Stimulated activated CD4-positive, alpha-beta T cell treated with anti-CD3 and anti-CD28 coated beads, Interleukin-2, amount 100 ng/mL, for 4 hours (primary cell): ENCODE measurements at regions not wholly inside any gene's neighbourhood (a gene's known extent, or its start where the extent isn't known, plus 50 kb on each side); places are given as distances from the start of the nearest gene placed in this dataset.
"Not testable (repeated sequence)": the region's sequence is repeated elsewhere in the genome, so short reads cannot be mapped to it uniquely, and the experiment has no call there.

Experiments
- DNase-seq: peaks from one replicate; pipeline ENCODE4 v3.0.0-alpha.2; 2020; ENCODE audit warnings: low read depth

DNA sequence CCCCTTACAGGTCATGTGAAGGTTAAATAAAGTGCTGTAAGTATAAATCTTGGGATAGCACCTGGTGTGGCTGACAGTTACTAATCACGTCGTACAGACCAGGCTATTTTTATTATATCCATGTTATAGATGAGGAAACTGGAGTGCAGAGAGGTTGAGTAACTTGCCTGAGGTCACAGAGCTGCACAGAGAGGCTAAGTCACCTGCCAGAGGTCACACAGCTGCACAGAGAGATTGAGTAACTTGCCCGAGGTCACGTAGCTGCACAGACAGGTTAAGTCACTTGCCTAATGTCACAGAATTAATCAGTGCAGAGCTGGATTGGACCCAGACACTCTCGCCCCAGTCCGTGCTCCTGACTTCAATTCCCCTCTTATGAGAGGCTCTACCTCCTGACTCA, 171.5 kb downstream of the NUP210 start:
- DNase-seq = no peak

DNA sequence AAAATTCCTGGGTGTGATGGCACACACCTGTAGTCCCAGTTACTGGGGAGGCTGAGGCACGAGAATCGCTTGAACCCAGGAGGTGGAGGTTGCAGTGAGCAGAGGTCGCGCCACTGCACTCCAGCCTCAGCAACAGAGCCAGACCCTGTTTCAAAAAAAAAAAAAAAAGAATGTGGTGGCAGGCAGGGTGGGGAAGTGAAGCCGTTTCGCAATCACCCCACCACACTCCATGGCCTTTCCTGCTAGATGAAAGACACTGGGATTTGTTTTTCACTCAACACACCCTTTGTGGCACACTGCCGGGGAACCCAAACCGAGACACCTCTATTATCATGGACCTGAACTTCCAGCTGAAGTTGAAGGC, 172.4 kb upstream of the IQSEC1 start:
- DNase-seq = no peak

GRCh38 chr3:13243586-13243985, 170.4 kb upstream of the IQSEC1 start:
- no peak for DNase-seq

DNA sequence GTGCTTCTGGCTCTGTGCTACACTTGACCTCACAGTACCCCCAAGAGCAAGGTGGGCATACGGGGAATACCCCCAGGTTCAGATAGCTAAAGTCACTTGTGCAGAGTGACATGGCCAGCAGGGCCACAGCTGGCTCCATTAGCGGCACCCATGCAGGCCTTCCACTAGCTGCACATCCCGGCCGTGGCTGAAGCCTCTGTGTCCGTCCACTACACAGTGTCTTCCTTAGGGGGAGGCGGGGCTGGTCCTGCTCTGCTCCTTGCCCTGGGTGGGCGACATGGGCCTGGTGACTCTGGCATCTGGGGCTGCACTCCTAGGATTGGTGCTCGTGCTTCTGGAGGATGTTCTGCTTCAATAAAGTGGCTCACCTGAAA, 169.1 kb upstream of the IQSEC1 start:
- no peak for DNase-seq

DNA sequence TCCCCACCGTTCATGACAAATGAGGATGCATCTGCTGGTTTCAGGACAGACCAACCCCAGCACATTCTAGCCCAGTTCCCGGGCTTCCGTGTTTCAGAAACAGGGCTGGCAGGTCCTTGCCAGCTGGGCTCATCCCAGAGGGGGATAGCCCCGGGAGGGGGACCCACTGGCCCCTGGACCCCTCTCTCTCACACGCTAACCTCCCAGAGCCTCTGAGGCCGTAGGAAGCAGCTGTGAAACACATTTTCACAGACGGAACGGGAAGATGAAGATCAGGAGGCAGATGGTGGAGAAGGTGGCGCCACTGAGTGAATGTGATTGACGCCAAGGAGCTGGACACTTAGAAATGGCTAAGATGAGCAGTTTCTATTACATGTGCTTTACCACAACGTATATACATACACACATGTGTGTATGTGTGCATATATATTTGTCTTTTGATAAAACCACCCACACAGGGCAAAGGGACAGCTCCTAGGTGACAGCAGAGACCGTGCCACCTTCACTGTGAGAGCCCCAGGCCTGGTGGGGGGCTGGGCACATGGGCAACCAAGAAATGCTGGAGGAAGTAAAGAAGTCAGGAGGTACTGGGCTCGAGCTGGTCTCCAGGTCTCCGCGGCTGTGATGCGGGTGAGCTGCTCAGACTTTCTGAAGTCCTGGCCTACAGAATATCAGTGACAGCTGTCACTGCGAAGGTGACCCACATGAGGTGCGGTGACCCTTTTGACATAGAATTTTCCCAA, 168.6 kb upstream of the IQSEC1 start:
- no peak for DNase-seq

- no peak for DNase-seq
These were observed 167.8 kb upstream of the IQSEC1 start for GRCh38 chr3:13240928-13241618.

- DNase-seq = no peak
These were observed 166.2 kb upstream of the IQSEC1 start for GRCh38 chr3:13239467-13239760.

GRCh38 chr3:13238687-13239466, 165.6 kb upstream of the IQSEC1 start:
- no peak for DNase-seq

DNA sequence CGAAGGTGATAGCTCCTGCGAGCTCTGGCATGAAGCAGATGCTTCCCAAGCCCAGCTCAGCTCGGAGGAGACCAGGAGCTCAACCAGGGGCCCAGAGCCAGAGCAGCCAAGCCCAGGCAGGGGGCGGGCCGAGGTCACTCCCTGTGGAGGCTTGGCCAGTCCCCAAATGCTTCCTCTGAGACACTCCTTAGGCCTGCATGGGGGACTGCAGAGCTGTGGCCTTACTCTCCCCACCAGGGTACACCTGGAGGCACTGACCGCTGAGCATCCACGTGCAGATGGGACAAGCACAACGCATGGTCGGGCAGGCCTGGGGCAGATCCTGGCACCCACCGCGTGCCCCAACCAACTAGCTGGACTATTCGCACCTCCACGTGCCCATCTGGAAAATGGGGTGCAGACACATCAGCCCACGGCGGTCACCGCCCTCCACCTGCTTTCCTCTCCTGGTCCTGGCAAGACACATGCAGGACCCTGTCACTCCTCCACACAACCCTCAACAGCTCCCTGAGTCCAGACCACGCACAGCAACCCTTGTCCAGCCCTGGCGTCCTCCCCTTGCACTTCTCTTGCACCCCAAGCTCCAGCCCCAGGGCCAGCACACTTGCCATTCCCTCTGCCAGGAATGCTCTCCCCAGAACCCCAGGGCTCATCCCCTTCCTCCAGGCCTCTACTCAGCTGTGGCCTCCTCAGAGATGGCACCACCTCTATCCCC, 164.7 kb upstream of the IQSEC1 start:
- no peak for DNase-seq

DNA sequence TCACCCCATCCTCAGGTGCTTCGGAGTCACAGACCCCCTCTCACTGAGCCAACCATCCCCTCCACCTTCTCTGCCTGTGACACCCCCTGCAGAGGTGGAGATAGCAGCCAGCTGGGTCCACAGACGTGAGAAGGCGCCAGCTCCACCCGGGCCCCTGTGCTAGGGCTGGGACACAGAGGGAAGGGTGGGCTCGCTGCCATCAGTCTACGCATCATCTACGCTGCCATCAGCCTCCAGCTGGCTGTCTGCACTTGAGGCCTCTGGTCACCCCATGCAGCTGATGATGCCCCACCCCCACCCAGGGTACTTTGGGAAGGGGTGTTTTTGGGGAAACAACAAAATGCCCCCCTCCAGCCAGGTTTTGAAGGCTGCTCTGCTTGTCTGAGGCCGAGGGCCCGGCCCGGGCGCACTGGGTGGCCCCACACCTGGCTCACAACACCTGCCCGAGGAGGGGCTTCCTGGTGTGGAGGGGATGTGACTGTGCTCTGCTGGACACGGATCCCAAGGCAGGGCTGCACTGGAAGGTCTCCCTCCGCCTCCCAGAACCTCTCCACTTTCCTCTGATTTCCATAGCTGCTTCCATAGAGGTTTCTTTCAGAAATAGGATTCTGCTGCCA, 163.4 kb upstream of the IQSEC1 start:
- DNase-seq = no peak

DNA sequence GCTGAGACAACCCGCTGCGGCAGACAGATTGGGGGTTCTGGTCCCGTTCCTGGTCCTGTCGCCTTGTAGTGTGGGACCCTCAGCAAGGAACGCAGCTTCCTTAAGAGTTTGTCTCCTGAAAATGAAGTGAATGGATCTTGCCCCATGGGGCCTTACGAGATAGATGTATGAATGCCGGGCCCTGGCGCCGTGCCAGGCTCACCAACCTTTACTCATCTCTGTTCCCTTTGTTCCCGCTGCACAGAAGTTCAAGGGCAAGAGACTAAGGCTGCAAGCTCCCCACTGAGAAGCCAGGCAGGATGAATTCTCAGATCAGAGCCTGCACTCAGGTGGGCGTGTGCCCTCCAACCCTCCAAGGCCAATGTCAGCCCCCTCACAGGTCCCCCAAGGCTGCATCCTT, 162.7 kb upstream of the IQSEC1 start:
- DNase-seq = no peak

DNA sequence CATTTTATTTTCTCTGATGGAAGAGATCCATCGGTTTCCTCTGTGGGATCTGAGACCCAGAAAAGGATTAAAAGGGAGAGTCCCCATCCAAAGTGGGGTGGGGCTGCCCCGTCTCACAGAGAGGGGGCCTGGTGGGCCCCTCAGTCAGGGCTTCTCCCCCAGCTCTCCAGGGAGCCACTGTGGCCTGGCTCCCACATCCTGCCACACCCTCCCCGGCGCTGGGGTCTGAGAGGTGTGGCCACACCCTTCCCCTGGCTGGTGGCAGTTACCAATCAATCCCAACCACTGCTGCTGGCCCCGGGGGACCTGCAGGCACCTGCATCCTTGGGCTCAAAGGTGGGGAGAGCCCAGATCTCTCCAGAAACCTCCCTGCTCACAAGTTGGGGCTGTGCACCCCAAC, 161.8 kb upstream of the IQSEC1 start:
- no peak for DNase-seq

DNA sequence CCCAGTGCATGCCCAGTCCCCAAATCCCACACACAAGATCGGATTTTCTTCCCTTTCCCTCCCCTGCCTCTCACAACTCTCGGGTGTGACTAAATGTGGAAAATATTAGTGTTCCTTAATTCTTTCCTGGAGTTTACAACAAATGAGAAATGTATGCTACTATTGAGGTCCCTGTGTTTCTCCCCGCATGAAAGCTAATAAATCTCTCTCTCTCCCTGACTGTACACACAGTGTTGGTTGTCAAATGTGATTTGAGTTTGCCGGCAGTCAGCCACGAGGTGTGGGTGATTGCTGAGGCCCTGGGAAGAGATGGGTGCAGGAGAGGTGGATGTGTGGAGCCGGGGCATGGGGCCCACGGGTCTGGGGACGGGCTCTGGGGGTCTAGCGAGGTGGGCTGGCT, 161.4 kb upstream of the IQSEC1 start:
- no peak for DNase-seq

DNA sequence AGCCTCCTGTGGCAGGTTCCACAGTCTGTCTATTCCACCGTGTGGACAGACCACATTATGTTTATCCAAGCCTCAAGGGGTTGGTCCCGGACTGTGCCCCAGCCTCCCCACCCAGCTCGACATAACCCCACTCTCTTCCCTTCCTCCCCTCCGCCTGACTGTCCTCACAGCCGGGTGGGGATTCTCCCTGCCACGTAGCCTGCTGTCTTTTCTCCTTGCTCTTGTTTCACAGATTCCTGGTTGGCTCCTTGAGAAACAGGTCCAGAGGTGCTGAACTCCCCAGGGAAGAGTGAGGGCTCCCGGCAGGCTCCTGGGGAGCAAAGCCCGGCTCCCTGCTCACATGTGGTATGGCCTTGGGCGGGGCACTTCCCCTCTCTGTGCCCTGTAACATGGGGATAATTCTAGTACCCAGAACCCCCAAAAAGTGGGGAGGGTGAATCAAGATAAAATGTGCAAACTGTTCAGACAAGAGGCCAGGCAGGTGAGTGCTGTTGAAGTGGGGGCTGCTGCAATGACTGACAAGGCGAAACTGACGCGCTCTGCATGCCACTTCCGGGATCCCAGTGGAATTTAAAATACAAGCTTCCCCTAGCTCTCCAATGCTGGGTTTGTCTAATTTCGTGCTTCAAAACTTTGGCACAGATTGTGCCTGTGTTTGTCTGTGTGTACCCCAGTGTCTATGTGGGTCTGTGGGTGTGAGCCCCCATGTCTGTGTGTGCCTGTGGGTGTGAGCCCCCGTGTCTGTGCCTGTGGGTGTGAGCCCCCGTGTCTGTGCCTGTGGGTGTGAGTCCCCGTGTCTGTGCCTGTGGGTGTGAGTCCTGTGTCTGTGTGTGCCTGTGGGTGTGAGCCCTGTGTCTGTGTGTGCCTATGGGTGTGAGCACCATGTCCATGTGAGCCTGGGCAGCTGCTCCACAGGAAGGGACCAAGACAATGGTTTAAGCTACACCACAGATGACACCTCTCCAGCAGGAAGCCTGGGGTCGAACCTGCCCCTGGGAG, 160.6 kb upstream of the IQSEC1 start:
- DNase-seq = no peak

GRCh38 chr3:13231781-13232666, 158.8 kb upstream of the IQSEC1 start:
- DNase-seq = no peak

GRCh38 chr3:13229273-13229949, 156.2 kb upstream of the IQSEC1 start:
- no peak for DNase-seq

DNA sequence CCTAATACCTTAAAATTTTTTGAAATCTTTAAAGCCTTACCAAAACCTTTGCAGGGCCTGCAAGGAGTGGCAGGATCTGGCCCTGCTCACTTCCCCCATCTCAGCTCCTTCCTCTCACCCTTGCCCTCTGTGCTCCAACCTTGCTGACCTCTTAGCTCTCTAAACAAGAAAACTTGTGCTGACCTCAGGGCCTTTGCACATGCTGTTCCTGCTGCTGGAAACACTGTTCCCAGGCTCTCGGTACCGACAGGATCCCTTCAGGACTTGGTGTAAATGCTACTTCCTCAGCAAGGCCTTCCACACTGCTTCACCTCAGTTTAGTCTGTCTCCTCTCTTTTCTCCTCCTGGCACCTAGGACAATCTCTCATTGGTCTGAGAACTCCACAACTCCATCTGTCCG, 155.4 kb upstream of the IQSEC1 start:
- DNase-seq = no peak

DNA sequence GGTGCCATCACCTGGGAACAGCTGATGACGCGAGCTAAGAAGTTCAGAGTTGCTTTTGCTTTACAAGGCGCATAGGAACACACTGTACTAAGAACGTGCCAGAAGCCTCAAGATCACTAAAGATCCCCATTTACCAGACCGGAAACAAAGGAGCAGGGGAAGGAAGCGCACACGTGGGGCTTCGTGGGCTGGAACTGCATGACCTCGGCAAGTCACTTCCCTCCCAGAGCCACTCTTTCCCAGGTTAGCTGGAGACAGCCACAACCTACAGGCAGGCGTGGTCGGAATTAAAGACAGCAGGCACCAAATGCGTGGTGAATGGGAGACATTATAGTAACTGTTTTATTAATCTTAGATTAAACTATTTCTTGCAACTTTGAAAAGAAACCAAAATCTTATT, 154.9 kb upstream of the IQSEC1 start:
- DNase-seq = not testable (repeated sequence)
